AG04449 (cell line): ENCODE measurements at regions not wholly inside any gene's neighbourhood (a gene's known extent, or its start where the extent isn't known, plus 50 kb on each side); places are given as distances from the start of the nearest gene placed in this dataset.

Experiments
- CTCF ChIA-PET: fragments of 350-600 bp; formaldehyde crosslinking; extraction: SDS; loops from one replicate; lab custom pipeline; 2021; ENCODE audit warnings: antibody characterized with exemption; lab: Yijun Ruan, JAX
- POLR2A ChIA-PET: fragments of 400-600, 350-600 bp; formaldehyde crosslinking; extraction: SDS; loops from one replicate; lab custom pipeline; 2020; ENCODE audit warnings: antibody characterized with exemption, inconsistent platforms; lab: Yijun Ruan, JAX
- DNase-seq: peaks from one replicate; pipeline ENCODE4 v3.0.0-alpha.2; 2010; ENCODE audit warnings: low read depth, low spot score
- H3K4me3 ChIP-seq: 2 replicates; pipeline ENCODE4 v1.5.1; 2011; ENCODE audit warnings: low read depth, mild to moderate bottlenecking, control low read depth, low read length
- CTCF ChIP-seq: IDR thresholded peaks from one replicate; pipeline ENCODE4 v1.5.1; 2011; ENCODE audit warnings: mild to moderate bottlenecking, moderate library complexity, low read length, control low read depth, inconsistent platforms; ENCODE audit not compliant: insufficient read depth; ENCODE audit errors: missing control alignments

GRCh38 chrY:14292382-14292781 lies 231.9 kb upstream of the NLGN4Y start:
- ChIA-PET POLR2A (no interaction called here), CTCF (no interaction called here)
- H3K4me3 ChIP-seq, result no peak overlapping the region
- no peak for DNase-seq
- TF ChIP-seq CTCF, result no peak

GRCh38 chrY:14300775-14301174 lies 223.6 kb upstream of the NLGN4Y start:
- CTCF ChIA-PET, result no interaction called here
- no peak for TF ChIP-seq CTCF

GRCh38 chrY:14301552-14301951 lies 222.8 kb upstream of the NLGN4Y start:
- TF ChIP-seq CTCF, result no peak
- H3K4me3 ChIP-seq, result no peak overlapping the region
- no peak for DNase-seq
- CTCF ChIA-PET, result no interaction called here
- POLR2A ChIA-PET, result no interaction called here

More at GRCh38 chrY:14300775-14301174, 223.6 kb upstream of the NLGN4Y start:
- H3K4me3 ChIP-seq, result no peak overlapping the region
- DNase-seq, result no peak
- POLR2A ChIA-PET, result no interaction called here

- TF ChIP-seq CTCF, result no peak
- CTCF ChIA-PET, result no interaction called here
- no peak overlapping the region for H3K4me3 ChIP-seq
- no peak for DNase-seq
- POLR2A ChIA-PET, result no interaction called here
These were observed 195.5 kb upstream of the NLGN4Y start for GRCh38 chrY:14328677-14329345.

- ChIA-PET CTCF (no interaction called here), POLR2A (no interaction called here)
- no peak for TF ChIP-seq CTCF
- no peak for DNase-seq
- no peak overlapping the region for H3K4me3 ChIP-seq
These were observed 194.0 kb upstream of the NLGN4Y start for GRCh38 chrY:14330362-14330761.

GRCh38 chrY:14339524-14339923 lies 184.8 kb upstream of the NLGN4Y start:
- H3K4me3 ChIP-seq, result no peak overlapping the region
- POLR2A ChIA-PET, result no interaction called here
- DNase-seq, result no peak
- CTCF ChIA-PET, result no interaction called here
- no peak for TF ChIP-seq CTCF
